ENCODE measurements at regions not wholly inside any gene's neighbourhood (a gene's known extent, or its start where the extent isn't known, plus 50 kb on each side); places are given as distances from the start of the nearest gene placed in this dataset.

DNA sequence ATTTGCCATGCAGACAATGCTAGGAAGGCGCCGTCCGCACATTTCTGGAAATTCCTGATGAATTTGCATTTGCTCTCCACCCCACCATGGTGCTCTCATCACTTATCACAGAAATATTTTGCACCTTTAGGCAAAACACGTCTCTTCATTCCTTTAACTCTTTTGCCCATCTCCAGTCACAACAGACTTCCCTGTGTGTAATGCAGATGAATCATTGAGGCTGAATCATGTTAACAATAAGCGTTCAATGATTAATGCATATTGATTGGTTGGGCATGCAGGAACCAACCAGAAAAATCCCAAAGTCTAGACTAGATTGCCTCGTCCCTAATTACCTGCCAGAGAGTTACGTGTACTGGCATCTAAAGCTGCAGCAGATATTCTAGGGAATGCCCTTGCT, 80.0 kb upstream of the ATXN1 start (continued):
- TF ChIP-seq ATF1 (CRISPR knock-in tag; IDR thresholded peaks at IDR 0.05) (no peak), ATF1 (tag; IDR thresholded peaks at IDR 0.05) (no peak)

DNA sequence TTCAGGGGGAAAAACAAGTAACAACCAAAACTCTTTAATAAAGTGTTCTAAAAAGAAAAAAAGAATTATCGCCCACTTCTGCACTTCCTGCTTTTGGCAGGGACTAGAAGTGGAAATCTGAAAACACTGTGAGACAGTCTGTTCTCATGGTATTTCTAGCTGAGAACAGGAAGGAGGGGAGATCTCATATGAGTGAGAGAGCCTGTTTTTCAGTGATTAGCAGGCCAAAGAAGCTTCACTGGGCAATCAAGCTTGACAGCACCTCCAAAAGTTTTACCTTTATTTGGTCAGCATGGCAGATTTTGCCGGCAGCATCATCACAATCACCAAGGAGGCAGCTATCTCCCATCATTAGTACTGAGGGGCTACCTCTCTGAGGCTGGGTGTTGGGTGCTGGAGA, 79.5 kb upstream of the ATXN1 start:
- Histone ChIP-seq H3K4me1 (replicated peaks in 1 of 2; ENCODE audit: control insufficient read depth in 2 of 2, insufficient read depth in 2 of 2, low read length in 2 of 2) (no peaks in the 10 kb centered on the region), H3K4me3 (no peak overlapping the region), H3K9me1 (ENCODE audit: control insufficient read depth, insufficient read depth, low read length) (no peaks in the 10 kb centered on the region), H3K79me2 (ENCODE audit: control insufficient read depth, insufficient read depth, low read length) (no peaks in the 10 kb centered on the region), H2AFZ (ENCODE audit: low read depth, low read length) (no peak overlapping the region), H3K27ac (ENCODE audit: extremely low read depth, low read depth, low read length) (no peak overlapping the region), H3K9me3 (replicated peaks; ENCODE audit: control insufficient read depth, insufficient read depth, low read depth, low read length) (no peaks in the 10 kb centered on the region), H3K36me3 (ENCODE audit: control insufficient read depth, insufficient read depth, low read length) (no peaks in the 10 kb centered on the region), H3K9ac (ENCODE audit: insufficient read depth in 1 of 2, low read depth in 2 of 2, low read length in 2 of 2) (no peak overlapping the region), H3K4me2 (ENCODE audit: insufficient read depth, low read length) (no peak overlapping the region), H3K27me3 (ENCODE audit: control insufficient read depth in 2 of 2, insufficient read depth in 2 of 2, low read length in 2 of 2) (peaks cover 17 to 30% of the 10 kb centered on the region in 2 experiments), H4K20me1 (replicated peaks; ENCODE audit: control insufficient read depth, insufficient read depth, low read length) (no peaks in the 10 kb centered on the region)
- DNase-seq (ENCODE audit: extremely low read depth in 1 of 4, low spot score in 3 of 4) (no peak), ATAC-seq (no peak), FAIRE-seq (no peak)
- ChIA-PET POLR2A (no interaction called here), CTCF (ENCODE audit: low intra/inter-chr PET ratio) (no interaction called here)
- WGBS (ENCODE audit: insufficient coverage, low coverage, missing lambda C conversion rate), result 0% methylated on average over 2 of the region's 2 CpGs
- intact Hi-C loops (cut with micrococcal nuclease), result no loop called here
- TF ChIP-seq KAT2B (IDR thresholded peaks at IDR 0.05; ENCODE audit: low read depth, low read length) (no peak), KLF6 (CRISPR knock-in tag; IDR thresholded peaks at IDR 0.05; ENCODE audit: borderline replicate concordance) (no peak), ELF1 (tag; IDR thresholded peaks at IDR 0.05) (0 out of 2 replicates have a peak, but pooled peaks have one; percentile 15), ZNF263 (CRISPR knock-in tag; IDR thresholded peaks at IDR 0.05; ENCODE audit: borderline replicate concordance) (no peak)
- no TSS peak for BruUV-seq (replicated peaks)
- in situ Hi-C loops (cut with MboI), result no loop called here

DNA sequence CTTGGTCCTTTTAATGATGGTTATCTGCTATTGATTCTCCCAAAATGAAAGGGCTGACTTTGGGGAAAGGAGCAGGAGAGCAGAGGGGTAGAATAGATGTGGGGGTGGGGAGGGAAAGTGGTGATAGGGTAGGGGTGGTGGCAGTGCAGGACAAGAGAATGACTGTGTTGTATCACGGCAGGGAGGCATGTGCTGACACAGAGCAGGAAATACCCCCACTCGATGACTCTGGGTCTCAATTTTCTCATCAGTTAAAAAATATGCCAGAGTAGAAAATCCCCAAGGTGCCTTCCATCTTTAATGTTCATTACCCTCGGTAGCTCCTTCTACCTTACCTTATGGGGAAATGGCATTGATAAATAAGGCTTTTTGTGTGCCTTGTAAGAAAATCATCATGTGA, 79.0 kb upstream of the ATXN1 start:
- ChIA-PET CTCF (ENCODE audit: low intra/inter-chr PET ratio) (no interaction called here), POLR2A (interaction anchor here (0.6 kb wide), 1 partner anchor 210 kb away, joined by 3 read pairs; no protein-coding TSS in a partner anchor)
- WGBS (ENCODE audit: insufficient coverage, low coverage, missing lambda C conversion rate), result 0% methylated on average over 3 of the region's 3 CpGs
- intact Hi-C loops (cut with micrococcal nuclease) (no loop called here), in situ Hi-C loops (cut with MboI) (no loop called here)
- Histone ChIP-seq H3K9me1 (ENCODE audit: control insufficient read depth, insufficient read depth, low read length) (no peaks in the 10 kb centered on the region), H2AFZ (ENCODE audit: low read depth, low read length) (no peak overlapping the region), H3K4me3 (no peak overlapping the region), H3K4me1 (replicated peaks in 1 of 2; ENCODE audit: control insufficient read depth in 2 of 2, insufficient read depth in 2 of 2, low read length in 2 of 2) (peaks cover 0 to 2% of the 10 kb centered on the region in 2 experiments; a peak in 1 of 5 replicates), H3K36me3 (ENCODE audit: control insufficient read depth, insufficient read depth, low read length) (no peaks in the 10 kb centered on the region), H3K27me3 (ENCODE audit: control insufficient read depth in 2 of 2, insufficient read depth in 2 of 2, low read length in 2 of 2) (peaks cover 18 to 35% of the 10 kb centered on the region in 2 experiments), H3K79me2 (ENCODE audit: control insufficient read depth, insufficient read depth, low read length) (no peaks in the 10 kb centered on the region), H3K4me2 (ENCODE audit: insufficient read depth, low read length) (no peak overlapping the region), H3K27ac (ENCODE audit: extremely low read depth, low read depth, low read length) (no peak overlapping the region), H4K20me1 (replicated peaks; ENCODE audit: control insufficient read depth, insufficient read depth, low read length) (no peaks in the 10 kb centered on the region), H3K9ac (ENCODE audit: insufficient read depth in 1 of 2, low read depth in 2 of 2, low read length in 2 of 2) (no peak overlapping the region), H3K9me3 (replicated peaks; ENCODE audit: control insufficient read depth, insufficient read depth, low read depth, low read length) (no peaks in the 10 kb centered on the region)
- DNase-seq (ENCODE audit: extremely low read depth in 1 of 4, low spot score in 3 of 4), result no peak
- BruUV-seq (replicated peaks), result no TSS peak
- FAIRE-seq, result no peak
- ATAC-seq, result no peak
- no peak for TF ChIP-seq LEF1 (IDR thresholded peaks at IDR 0.05)
- TF ChIP-seq, protein P1, sequence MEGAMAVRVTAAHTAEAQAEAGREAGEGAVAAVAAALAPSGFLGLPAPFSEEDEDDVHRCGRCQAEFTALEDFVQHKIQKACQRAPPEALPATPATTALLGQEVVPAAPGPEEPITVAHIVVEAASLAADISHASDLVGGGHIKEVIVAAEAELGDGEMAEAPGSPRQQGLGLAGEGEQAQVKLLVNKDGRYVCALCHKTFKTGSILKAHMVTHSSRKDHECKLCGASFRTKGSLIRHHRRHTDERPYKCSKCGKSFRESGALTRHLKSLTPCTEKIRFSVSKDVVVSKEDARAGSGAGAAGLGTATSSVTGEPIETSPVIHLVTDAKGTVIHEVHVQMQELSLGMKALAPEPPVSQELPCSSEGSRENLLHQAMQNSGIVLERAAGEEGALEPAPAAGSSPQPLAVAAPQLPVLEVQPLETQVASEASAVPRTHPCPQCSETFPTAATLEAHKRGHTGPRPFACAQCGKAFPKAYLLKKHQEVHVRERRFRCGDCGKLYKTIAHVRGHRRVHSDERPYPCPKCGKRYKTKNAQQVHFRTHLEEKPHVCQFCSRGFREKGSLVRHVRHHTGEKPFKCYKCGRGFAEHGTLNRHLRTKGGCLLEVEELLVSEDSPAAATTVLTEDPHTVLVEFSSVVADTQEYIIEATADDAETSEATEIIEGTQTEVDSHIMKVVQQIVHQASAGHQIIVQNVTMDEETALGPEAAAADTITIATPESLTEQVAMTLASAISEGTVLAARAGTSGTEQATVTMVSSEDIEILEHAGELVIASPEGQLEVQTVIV (CRISPR knock-in tag; IDR thresholded peaks at IDR 0.05; ENCODE audit: borderline replicate concordance), result no peak
- TF ChIP-seq, protein P2, sequence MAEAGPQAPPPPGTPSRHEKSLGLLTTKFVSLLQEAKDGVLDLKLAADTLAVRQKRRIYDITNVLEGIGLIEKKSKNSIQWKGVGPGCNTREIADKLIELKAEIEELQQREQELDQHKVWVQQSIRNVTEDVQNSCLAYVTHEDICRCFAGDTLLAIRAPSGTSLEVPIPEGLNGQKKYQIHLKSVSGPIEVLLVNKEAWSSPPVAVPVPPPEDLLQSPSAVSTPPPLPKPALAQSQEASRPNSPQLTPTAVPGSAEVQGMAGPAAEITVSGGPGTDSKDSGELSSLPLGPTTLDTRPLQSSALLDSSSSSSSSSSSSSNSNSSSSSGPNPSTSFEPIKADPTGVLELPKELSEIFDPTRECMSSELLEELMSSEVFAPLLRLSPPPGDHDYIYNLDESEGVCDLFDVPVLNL (CRISPR knock-in tag; IDR thresholded peaks at IDR 0.05; ENCODE audit: low read depth), result no peak
- TF ChIP-seq, protein P3, sequence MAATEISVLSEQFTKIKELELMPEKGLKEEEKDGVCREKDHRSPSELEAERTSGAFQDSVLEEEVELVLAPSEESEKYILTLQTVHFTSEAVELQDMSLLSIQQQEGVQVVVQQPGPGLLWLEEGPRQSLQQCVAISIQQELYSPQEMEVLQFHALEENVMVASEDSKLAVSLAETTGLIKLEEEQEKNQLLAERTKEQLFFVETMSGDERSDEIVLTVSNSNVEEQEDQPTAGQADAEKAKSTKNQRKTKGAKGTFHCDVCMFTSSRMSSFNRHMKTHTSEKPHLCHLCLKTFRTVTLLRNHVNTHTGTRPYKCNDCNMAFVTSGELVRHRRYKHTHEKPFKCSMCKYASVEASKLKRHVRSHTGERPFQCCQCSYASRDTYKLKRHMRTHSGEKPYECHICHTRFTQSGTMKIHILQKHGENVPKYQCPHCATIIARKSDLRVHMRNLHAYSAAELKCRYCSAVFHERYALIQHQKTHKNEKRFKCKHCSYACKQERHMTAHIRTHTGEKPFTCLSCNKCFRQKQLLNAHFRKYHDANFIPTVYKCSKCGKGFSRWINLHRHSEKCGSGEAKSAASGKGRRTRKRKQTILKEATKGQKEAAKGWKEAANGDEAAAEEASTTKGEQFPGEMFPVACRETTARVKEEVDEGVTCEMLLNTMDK (IDR thresholded peaks at IDR 0.05; ENCODE audit: borderline replicate concordance, insufficient read depth, low read depth, low read length, poor library complexity, severe bottlenecking), result no peak

All from K562 (cell line).